Uterus (tissue), 3 donors: ENCODE measurements at regions not wholly inside any gene's neighbourhood (a gene's known extent, or its start where the extent isn't known, plus 50 kb on each side); places are given as distances from the start of the nearest gene placed in this dataset.

Experiments used
- DNase-seq, 2 donors: peaks; one replicate each; pipeline ENCODE4 v3.0.0-alpha.2; 2019 to 2020
- H3K27ac ChIP-seq, 2 donors: fragments of 200-600 bp; sonication (generic); 1 replicate in 1 of 2; 2 replicates in 1 of 2; pipeline ENCODE4 v1.5.1; 2016 to 2018
- H3K27me3 ChIP-seq, 2 donors: fragments of 200-600 bp; sonication (generic); one replicate each; pipeline ENCODE4 v1.5.1; 2018 to 2019; ENCODE audit warnings: control low read depth in 1 of 2
- H3K36me3 ChIP-seq, 2 donors: fragments of 200-600 bp; sonication (generic); one replicate each; pipeline ENCODE4 v1.5.1; 2019; ENCODE audit warnings: control low read depth in 1 of 2
- H3K4me1 ChIP-seq, 2 donors: fragments of 200-600 bp; sonication (generic); one replicate each; pipeline ENCODE4 v1.5.1; 2018 to 2019; ENCODE audit warnings: control low read depth in 1 of 2
- H3K4me3 ChIP-seq, 2 donors: fragments of 200-600 bp; sonication (generic); 1 replicate in 1 of 2; 2 replicates in 1 of 2; pipeline ENCODE4 v1.5.1; 2018 to 2019; ENCODE audit warnings: mild to moderate bottlenecking in 1 of 2
- H3K9me3 ChIP-seq, 2 donors: fragments of 200-600 bp; sonication (generic); one replicate each; pipeline ENCODE4 v1.5.1; 2019; ENCODE audit warnings: control low read depth in 1 of 2
- POLR2A ChIP-seq, 2 donors: fragments of 450-650 bp; IDR thresholded peaks; one replicate each; pipeline ENCODE4 v1.6.1; 2016; ENCODE audit warnings: antibody characterized with exemption in 2 of 2, mild to moderate bottlenecking in 1 of 2, moderate library complexity in 1 of 2
- intact Hi-C: fragments of 100-400 bp; cut with DNase I; formaldehyde crosslinking; loops from one replicate; pipeline ENCODE4 v1.15.1; 2023; ENCODE audit warnings: low total_unique reads
- TF ChIP-seq, protein P1 (sequence below), 4 experiments: fragments of 200-600 bp in 2 of 4; fragments of 450-650 bp in 2 of 4; sonication (generic) in 2 of 4; IDR thresholded peaks; one replicate each; pipeline ENCODE4 v1.5.1; 2016 to 2019; ENCODE audit warnings: antibody characterized with exemption in 4 of 4, mild to moderate bottlenecking in 2 of 4, moderate library complexity in 1 of 4
- donor health status: DM: yes; HTN: yes; CAD: no.

DNA sequence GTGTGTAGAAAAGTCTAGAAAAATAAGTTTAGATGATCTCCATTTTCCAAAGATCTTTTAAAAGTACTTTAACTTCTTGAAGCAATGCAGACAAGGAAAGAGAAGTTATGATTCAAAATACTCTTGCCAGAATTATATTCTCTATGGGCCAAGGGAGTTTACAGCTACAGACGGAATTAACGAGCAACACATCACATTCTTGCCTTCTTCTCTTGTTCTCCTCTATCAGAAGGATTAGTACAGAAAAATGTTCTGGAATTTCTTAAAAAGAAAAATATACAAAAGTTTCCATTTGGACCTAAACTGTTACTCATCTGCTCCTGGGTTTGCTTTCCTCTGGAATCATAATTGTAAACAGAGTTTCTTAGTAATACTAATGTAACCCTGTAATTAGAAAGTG lies 284.7 kb upstream of the HSF2 start:
- Histone ChIP-seq H3K27ac (peak overlapping the region; percentile 52 to 60), H3K36me3 (no peaks in the 10 kb centered on the region), H3K27me3 (no peaks in the 10 kb centered on the region), H3K4me3 (no peak overlapping the region), H3K9me3 (no peaks in the 10 kb centered on the region), H3K4me1 (peaks cover 0 to 4% of the 10 kb centered on the region in 2 donors)
- no peak for TF ChIP-seq POLR2A (IDR thresholded peaks at IDR 0.05)
- TF ChIP-seq, protein P1, sequence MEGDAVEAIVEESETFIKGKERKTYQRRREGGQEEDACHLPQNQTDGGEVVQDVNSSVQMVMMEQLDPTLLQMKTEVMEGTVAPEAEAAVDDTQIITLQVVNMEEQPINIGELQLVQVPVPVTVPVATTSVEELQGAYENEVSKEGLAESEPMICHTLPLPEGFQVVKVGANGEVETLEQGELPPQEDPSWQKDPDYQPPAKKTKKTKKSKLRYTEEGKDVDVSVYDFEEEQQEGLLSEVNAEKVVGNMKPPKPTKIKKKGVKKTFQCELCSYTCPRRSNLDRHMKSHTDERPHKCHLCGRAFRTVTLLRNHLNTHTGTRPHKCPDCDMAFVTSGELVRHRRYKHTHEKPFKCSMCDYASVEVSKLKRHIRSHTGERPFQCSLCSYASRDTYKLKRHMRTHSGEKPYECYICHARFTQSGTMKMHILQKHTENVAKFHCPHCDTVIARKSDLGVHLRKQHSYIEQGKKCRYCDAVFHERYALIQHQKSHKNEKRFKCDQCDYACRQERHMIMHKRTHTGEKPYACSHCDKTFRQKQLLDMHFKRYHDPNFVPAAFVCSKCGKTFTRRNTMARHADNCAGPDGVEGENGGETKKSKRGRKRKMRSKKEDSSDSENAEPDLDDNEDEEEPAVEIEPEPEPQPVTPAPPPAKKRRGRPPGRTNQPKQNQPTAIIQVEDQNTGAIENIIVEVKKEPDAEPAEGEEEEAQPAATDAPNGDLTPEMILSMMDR (IDR thresholded peaks at IDR 0.05), result no peak
- intact Hi-C loops, result no loop called here
- no peak for DNase-seq

DNA sequence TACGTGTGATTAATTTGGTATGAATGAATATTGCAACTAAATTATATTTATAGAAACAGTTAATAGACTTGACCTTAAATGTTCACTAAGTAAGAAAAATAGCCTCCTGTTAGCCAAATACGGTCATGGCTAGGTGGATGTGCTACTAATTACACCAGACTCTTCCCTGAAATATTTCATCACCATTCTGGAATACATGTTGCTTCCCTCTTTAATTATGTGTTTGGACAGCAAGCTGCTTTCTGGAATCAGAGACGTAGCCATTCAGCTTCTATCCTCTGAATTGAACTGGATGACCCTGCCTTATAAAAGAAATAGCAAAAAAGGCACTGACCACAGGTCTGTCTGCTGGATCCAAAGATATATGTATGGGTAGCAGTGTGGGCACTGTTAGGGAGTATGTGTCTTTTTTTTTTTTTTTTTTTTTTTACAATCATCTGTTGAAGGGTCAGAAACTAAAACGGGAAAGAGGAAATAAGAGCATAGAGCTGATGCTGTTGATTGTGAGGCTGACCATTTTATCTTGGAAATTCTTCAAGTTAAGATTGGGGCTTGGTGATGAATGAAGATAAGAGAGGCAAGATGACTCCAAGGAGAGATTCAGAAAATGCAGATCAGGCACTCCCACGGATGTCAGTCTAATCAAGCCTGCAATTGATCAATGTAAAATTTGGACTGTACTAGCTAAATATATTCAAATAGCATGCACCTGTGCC lies 283.2 kb upstream of the HSF2 start:
- no peak for DNase-seq
- no peaks in the 10 kb centered on the region for H3K9me3 ChIP-seq
- TF ChIP-seq, protein P1 (IDR thresholded peaks at IDR 0.05), result no peak
- TF ChIP-seq POLR2A (IDR thresholded peaks at IDR 0.05), result no peak
- intact Hi-C loops, result no loop called here
- no peaks in the 10 kb centered on the region for H3K36me3 ChIP-seq
- no peak overlapping the region for H3K4me3 ChIP-seq
- H3K27me3 ChIP-seq, result no peaks in the 10 kb centered on the region
- H3K27ac ChIP-seq, result peak overlapping the region; percentile 56 to 57
- peaks cover 0 to 4% of the 10 kb centered on the region in 2 donors for H3K4me1 ChIP-seq

DNA sequence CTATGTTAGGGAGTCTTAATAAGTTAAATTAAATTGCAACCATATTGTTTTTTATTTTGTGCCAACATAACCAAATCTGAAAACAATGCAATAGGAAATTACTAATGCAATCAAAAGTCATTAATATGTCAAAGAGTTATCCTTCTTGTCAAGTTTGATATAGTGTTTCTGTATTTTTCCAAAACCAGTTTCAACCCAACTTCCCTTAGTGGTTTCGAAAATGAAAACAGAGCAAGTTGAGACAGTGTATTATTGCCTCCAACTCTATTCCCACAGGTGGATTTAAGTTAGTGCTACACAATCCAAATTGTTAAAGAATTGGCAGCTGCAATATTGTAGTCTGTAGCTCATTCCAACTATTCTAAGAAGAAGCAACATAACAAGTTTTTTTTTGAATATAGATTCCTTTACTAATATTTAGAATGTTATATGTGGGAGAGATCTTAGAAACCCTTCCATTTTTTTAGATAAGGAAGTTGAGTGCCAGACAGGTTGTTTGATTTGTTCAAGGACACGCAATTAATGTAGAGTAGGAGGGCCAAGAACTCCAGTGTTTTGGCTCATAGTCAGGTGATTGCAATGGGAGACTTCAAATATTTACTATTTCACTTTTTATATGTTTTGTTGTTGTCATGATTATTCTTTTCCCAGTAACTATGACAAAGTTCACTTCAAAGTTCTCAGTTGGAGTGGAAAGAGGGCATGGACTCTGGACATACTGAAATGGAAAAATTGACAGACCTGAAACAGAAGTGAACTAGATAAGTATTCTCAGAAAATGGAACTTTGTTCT lies 282.4 kb upstream of the HSF2 start:
- no peaks in the 10 kb centered on the region for H3K9me3 ChIP-seq
- DNase-seq, result peak in 1 of 2 donors; percentile 22
- no peaks in the 10 kb centered on the region for H3K36me3 ChIP-seq
- no peak overlapping the region for H3K4me3 ChIP-seq
- peak overlapping the region; percentile 56 to 57 for H3K27ac ChIP-seq
- H3K27me3 ChIP-seq, result no peaks in the 10 kb centered on the region
- no peak for TF ChIP-seq POLR2A (IDR thresholded peaks at IDR 0.05)
- TF ChIP-seq, protein P1 (IDR thresholded peaks at IDR 0.05), result no peak
- intact Hi-C loops, result no loop called here
- peaks cover 0 to 4% of the 10 kb centered on the region in 2 donors for H3K4me1 ChIP-seq

DNA sequence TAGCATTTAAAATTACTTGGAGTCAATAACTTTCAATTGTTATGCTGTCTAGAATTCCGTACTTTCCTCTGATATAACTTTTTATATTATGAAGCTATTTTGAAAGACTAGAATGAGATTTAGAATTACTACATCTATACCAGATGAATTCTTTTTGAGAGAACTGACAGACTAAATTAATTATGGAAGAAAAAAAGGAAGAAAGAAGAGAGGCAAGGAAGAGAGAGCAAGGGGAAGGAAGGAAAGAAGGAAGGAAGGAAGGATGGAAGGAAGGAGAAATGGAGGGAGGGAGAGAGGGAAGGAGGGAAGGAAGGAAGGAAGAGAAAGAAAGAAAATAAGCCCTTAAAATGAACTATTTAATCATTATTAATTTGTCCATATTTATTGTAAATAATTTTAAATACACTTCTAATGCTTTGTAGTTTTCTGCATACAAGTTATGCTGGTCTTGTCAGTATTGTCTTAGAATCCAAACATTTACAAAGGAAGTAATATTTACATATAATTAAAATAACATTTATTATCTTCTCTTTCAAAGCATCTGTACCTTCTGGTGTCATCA lies 280.4 kb upstream of the HSF2 start:
- Histone ChIP-seq H3K27ac (no peak overlapping the region), H3K4me3 (no peak overlapping the region), H3K4me1 (peaks cover 0 to 4% of the 10 kb centered on the region in 2 donors), H3K36me3 (no peaks in the 10 kb centered on the region), H3K9me3 (no peaks in the 10 kb centered on the region), H3K27me3 (no peaks in the 10 kb centered on the region)
- no peak for TF ChIP-seq POLR2A (IDR thresholded peaks at IDR 0.05)
- TF ChIP-seq, protein P1 (IDR thresholded peaks at IDR 0.05), result no peak
- no peak for DNase-seq
- intact Hi-C loops, result no loop called here

DNA sequence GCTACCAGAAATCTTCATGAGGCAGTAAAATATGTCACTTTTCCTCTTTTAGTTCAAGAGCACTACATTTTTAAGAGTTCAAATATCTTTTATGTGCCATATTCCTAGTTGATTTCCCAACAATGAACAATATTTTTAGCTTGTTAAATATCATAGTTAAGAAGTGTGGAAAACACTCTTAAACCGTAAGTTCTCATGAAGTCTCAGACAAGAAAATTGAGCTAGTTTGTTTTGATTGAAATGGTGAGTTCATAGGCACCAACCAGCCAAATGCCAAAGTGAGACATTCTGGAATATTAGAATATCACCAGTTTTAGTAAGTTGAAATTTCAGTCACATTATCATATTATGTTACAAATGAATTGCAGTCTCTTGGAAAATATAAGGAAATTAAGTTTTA lies 277.2 kb upstream of the HSF2 start:
- H3K27ac ChIP-seq, result no peak overlapping the region
- no peak for TF ChIP-seq POLR2A (IDR thresholded peaks at IDR 0.05)
- TF ChIP-seq, protein P1 (IDR thresholded peaks at IDR 0.05), result no peak
- H3K27me3 ChIP-seq, result no peaks in the 10 kb centered on the region
- no peak overlapping the region for H3K4me3 ChIP-seq
- DNase-seq, result no peak
- no peaks in the 10 kb centered on the region for H3K36me3 ChIP-seq
- no peaks in the 10 kb centered on the region for H3K9me3 ChIP-seq
- no peaks in the 10 kb centered on the region for H3K4me1 ChIP-seq
- intact Hi-C loops, result no loop called here
